ENCODE measurements at regions not wholly inside any gene's neighbourhood (a gene's known extent, or its start where the extent isn't known, plus 50 kb on each side); places are given as distances from the start of the nearest gene placed in this dataset.

- DNase-seq = peak; percentile 81
Observed at GRCh38 chr14:60349663-60350365, 100.8 kb downstream of the PPM1A start.

GRCh38 chr14:60350366-60350720, 101.3 kb downstream of the PPM1A start:
- DNase-seq = no peak

DNA sequence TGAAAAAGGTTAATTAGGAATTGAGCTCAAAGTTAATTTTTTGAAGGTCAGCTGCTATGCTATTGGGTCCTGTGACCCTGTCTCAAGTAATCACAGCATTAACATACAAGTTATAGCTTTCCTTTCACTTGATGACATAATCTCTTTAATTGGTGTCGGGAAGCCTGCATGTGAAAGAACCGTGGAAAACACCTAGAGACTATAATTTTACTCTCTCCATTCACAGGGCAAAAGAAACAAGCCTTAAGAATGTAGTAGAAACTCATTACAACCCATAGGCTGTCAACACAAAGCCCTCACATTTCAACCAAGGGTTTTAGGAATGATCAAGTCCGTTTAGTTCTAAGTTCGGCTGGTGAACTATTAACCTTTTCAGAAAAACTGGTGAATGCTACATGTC, 104.4 kb downstream of the PPM1A start:
- no peak for DNase-seq

DNA sequence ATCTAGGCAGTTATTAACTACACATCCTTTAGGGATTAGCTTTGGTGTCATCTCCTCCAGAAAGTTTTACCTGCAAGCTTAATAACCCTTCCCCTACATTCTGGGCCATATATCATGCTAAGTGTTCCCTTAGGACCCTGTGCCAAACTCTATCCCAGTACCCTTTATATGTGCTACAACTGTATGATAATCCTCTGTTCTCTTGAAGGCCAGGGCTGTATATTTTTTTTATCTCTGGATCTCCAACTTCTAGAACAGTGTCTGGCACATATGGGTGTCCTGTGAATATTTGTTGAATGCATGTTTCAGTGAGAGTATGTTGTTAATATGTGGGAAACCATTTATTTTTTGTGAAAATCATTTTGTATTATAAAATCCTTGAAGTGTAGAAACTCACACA, 106.7 kb downstream of the PPM1A start:
- no peak for DNase-seq

DNA sequence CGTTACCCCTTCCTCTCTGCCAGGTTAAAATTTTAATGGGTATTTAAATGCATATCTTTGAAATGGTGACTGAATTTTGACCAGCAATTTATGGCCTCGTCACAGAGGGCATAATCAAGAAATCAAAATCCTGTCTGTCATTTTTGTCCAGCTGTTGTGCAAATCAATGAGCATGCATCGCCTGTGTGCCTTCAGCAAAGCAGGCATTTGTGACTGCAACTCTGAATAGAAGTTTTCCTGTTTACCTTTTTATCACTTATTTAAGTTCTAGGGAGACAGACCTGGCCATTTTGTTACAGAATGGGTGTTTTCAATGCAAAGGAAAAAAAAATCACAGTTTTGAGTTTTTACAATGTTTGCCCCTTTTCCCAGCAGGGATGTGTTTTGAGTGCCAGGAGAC, 107.4 kb downstream of the PPM1A start:
- no peak for DNase-seq

DNA sequence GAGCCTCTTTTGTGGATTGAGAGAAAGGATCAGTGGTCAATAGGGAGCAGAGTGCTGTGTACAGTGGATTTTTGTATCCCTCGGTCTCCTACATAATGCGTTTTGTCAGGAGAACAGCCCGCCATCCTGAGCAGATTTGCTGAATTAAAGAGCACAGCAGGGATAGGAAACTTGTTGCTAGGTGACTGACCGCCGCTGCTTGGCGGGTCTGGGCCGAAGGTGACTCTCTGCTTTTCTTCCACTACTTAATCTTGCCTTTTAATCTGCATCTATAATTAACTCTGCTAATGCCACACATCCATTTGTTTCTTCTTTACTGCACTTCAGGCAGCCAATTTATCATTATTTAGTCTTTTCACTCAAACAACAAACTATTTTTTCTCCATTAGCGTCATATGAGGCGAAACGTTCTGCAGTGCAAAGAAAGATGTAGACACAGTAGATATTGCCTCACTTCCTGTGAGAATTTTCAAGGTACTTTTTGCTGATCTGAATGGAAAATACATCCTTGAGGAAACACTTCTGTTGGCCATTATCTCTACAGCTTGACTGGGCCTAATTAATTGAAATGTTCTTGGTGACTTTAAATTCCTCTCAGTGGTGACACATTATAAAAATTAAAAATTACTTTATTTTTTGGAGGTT, 108.0 kb downstream of the PPM1A start:
- DNase-seq = no peak

DNA sequence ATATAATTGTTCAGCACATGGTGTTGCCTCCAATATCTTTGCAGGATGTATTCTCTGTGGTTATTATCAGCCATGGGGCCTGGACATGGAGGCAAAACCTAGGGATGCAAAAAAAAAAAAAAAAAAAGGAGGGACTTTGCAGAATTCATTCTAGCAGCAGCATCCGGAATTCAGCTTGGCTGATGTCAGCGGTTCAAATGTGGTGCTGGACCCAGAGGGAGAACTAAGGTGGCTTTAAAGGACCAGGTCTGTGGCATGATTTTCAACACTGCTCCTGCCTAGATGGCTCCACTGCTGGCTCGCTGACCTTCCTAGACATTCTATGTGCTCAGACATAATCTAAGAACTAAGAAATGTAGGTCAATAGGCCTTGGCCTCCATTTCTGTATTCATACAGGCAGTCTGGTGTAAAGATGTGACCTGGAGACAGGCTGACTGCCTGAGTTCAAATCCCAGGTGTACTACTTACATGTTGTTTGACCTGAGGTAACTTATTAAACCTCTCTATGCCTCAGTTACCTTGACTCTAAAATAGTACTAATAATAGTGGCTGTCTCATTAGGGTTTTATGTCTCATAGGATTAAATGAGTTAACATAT, 108.6 kb downstream of the PPM1A start:
- no peak for DNase-seq

DNA sequence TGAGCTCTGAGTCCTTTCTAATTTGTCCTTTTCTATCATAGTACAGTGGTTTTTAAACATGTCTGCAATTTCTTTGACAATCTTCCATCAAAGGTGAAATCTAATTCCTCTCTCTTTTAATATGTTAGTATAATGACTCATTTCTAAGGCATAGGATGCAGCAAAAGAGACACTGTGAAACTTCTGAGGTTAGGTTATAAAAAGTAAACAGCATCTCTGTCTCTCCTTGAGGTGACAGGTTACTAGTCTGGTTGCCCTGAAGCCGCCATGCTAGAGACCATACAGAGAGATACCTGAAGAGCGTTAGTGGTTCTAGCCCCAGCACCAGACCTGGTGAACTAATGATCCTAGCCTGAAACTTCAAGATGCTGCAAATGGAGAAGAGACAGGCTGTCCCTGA, 114.3 kb downstream of the PPM1A start:
- no peak for DNase-seq

- no peak for DNase-seq
Observed at GRCh38 chr14:60363687-60364086, 114.7 kb downstream of the PPM1A start.

DNA sequence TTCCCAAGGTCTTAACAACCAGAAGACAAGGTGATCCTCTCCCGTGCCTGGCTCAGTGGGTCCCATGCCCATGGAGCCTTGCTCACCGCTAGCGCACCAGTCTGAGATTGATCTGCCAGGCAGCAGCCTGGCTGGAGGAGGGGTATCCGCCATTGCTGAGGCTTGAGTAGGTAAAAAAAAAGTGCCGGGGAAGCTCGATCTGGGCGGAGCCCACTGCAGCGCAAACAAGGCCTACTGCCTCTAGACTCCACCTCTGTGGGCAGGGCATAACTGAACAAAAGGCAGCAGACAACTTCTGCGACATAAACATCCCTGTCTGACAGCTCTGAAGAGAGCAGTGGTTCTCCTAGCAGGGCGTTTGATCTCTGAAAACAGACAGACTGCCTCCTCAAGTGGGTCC, 104.0 kb downstream of the C14orf39 start:
- no peak for DNase-seq

Measured in NCI-H510A treated with DMSO at 0.1 percent for 48 hours (cell line).